ENCODE measurements at regions not wholly inside any gene's neighbourhood (a gene's known extent, or its start where the extent isn't known, plus 50 kb on each side); places are given as distances from the start of the nearest gene placed in this dataset.

GRCh38 chr3:157585386-157585785, 82.2 kb upstream of the VEPH1 start:
- TF ChIP-seq CTCF (IDR thresholded peaks at IDR 0.05; ENCODE audit: low read length) (no peak), EZH2 (IDR thresholded peaks at IDR 0.05; ENCODE audit: borderline replicate concordance, low read length) (no peak)
